ENCODE measurements at regions not wholly inside any gene's neighbourhood (a gene's known extent, or its start where the extent isn't known, plus 50 kb on each side); places are given as distances from the start of the nearest gene placed in this dataset.

- no peaks in the 10 kb centered on the region for H3K4me1 ChIP-seq
- H3K36me3 ChIP-seq (ENCODE audit: insufficient read depth in 1 of 2, low read depth in 1 of 2), result no peaks in the 10 kb centered on the region
- H3K27me3 ChIP-seq (ENCODE audit: insufficient read depth in 3 of 3, low read length in 2 of 3), result peaks cover 0 to 5% (median 0%) of the 10 kb centered on the region in 3 donors
- intact Hi-C loops (cut with DNase I), result no loop called here
- H3K27ac ChIP-seq, result no peak overlapping the region
- no peak for TF ChIP-seq CTCF (IDR thresholded peaks at IDR 0.05)
- ATAC-seq (peak in 2 of 4 donors; percentile 81 to 89), DNase-seq (no peak)
- no peaks in the 10 kb centered on the region for H3K9me3 ChIP-seq
- 24 to 33% (median 24%) methylated on average over 9 of the region's 9 CpGs for WGBS, 3 donors
- H3K4me3 ChIP-seq, result no peak overlapping the region
These were observed 223.3 kb upstream of the SFSWAP start for GRCh38 chr12:131487388-131488124.

- Histone ChIP-seq H3K4me3 (no peak overlapping the region), H3K27me3 (ENCODE audit: insufficient read depth in 3 of 3, low read length in 2 of 3) (peaks cover 0 to 5% (median 2%) of the 10 kb centered on the region in 3 donors), H3K4me1 (no peaks in the 10 kb centered on the region), H3K9me3 (no peaks in the 10 kb centered on the region), H3K27ac (no peak overlapping the region), H3K36me3 (ENCODE audit: insufficient read depth in 1 of 2, low read depth in 1 of 2) (no peaks in the 10 kb centered on the region)
- DNase-seq, result no peak
- no peak for ATAC-seq
- TF ChIP-seq CTCF (IDR thresholded peaks at IDR 0.05), result no peak
- WGBS, 3 donors, result 96 to 98% (median 96%) methylated on average over 3 of the region's 3 CpGs
- intact Hi-C loops (cut with DNase I), result no loop called here
These were observed 221.2 kb upstream of the SFSWAP start for GRCh38 chr12:131489718-131490117.

GRCh38 chr12:131491155-131491554 lies 219.7 kb upstream of the SFSWAP start:
- TF ChIP-seq CTCF (IDR thresholded peaks at IDR 0.05), result no peak
- DNase-seq, result no peak

GRCh38 chr12:131491916-131492490 lies 218.9 kb upstream of the SFSWAP start:
- ATAC-seq, result peak in 2 of 4 donors; percentile 61
- no peak for DNase-seq
- H3K27me3 ChIP-seq (ENCODE audit: insufficient read depth in 3 of 3, low read length in 2 of 3), result peaks cover 0 to 5% (median 2%) of the 10 kb centered on the region in 3 donors
- no peak overlapping the region for H3K27ac ChIP-seq
- intact Hi-C loops (cut with DNase I), result no loop called here
- H3K36me3 ChIP-seq (ENCODE audit: insufficient read depth in 1 of 2, low read depth in 1 of 2), result no peaks in the 10 kb centered on the region
- H3K4me3 ChIP-seq, result no peak overlapping the region
- no peaks in the 10 kb centered on the region for H3K9me3 ChIP-seq
- H3K4me1 ChIP-seq, result no peaks in the 10 kb centered on the region
- no peak for TF ChIP-seq CTCF (IDR thresholded peaks at IDR 0.05)
- 26 to 41% (median 38%) methylated on average over 3 of the region's 3 CpGs for WGBS, 3 donors

More at GRCh38 chr12:131491155-131491554, 219.7 kb upstream of the SFSWAP start:
- intact Hi-C loops (cut with DNase I), result no loop called here
- Histone ChIP-seq H3K27me3 (ENCODE audit: insufficient read depth in 3 of 3, low read length in 2 of 3) (peaks cover 0 to 5% (median 2%) of the 10 kb centered on the region in 3 donors), H3K27ac (no peak overlapping the region), H3K4me1 (no peaks in the 10 kb centered on the region), H3K36me3 (ENCODE audit: insufficient read depth in 1 of 2, low read depth in 1 of 2) (no peaks in the 10 kb centered on the region), H3K4me3 (no peak overlapping the region), H3K9me3 (no peaks in the 10 kb centered on the region)
- ATAC-seq, result no peak
- 92 to 100% (median 98%) methylated on average over 1 of the region's 1 CpG for WGBS, 3 donors

All from psoas muscle (tissue), 7 donors.